GM12892 (cell line): ENCODE measurements at regions not wholly inside any gene's neighbourhood (a gene's known extent, or its start where the extent isn't known, plus 50 kb on each side); places are given as distances from the start of the nearest gene placed in this dataset.

Experiments
- POLR2A ChIP-seq: IDR thresholded peaks from 2 replicates; pipeline ENCODE4 v1.6.1; 2011; ENCODE audit warnings: low read depth, low read length, control low read depth
- POLR2AphosphoS5 ChIP-seq: IDR thresholded peaks from 2 replicates; pipeline ENCODE4 v1.6.1; 2011; ENCODE audit warnings: low read depth, low read length, control low read depth
- TAF1 ChIP-seq: IDR thresholded peaks from 2 replicates; pipeline ENCODE4 v1.6.1; 2011; ENCODE audit warnings: low read depth, mild to moderate bottlenecking, control low read depth, low read length, borderline replicate concordance

GRCh38 chr5:176739461-176740051, 70.8 kb upstream of the UNC5A start:
- no peak for TF ChIP-seq POLR2A
- no peak for TF ChIP-seq POLR2AphosphoS5
- no peak for TF ChIP-seq TAF1
